Gastrocnemius medialis (tissue), 4 donors: ENCODE measurements at regions not wholly inside any gene's neighbourhood (a gene's known extent, or its start where the extent isn't known, plus 50 kb on each side); places are given as distances from the start of the nearest gene placed in this dataset.

ENCODE experiments used
- ATAC-seq, 2 donors: fragments of 150-250 bp; one replicate each; pipeline ENCODE4 v1.9.1; 2016
- DNase-seq, 2 donors: peaks; one replicate each; pipeline ENCODE4 v3.0.0-alpha.2; 2019
- H3K27ac ChIP-seq, 4 donors: fragments of 200-600 bp; sonication (generic); 1 replicate in 1 of 4; 2 replicates in 3 of 4; pipeline ENCODE4 v1.5.1; 2016 to 2018; ENCODE audit warnings: mild to moderate bottlenecking in 2 of 4, moderate library complexity in 1 of 4
- H3K27me3 ChIP-seq, 3 donors: fragments of 200-600 bp; sonication (generic) in 2 of 3; 1 replicate in 1 of 3; 2 replicates in 2 of 3; pipeline versions ENCODE4 v1.5.1 to v1.6.0; 2016 to 2019; ENCODE audit warnings: mild to moderate bottlenecking in 1 of 3, moderate library complexity in 1 of 3
- H3K36me3 ChIP-seq, 2 donors: fragments of 200-600 bp; sonication (generic) in 1 of 2; one replicate each; pipeline ENCODE4 v1.5.1; 2017 to 2018
- H3K4me1 ChIP-seq, 2 donors: fragments of 200-600 bp; sonication (generic) in 1 of 2; one replicate each; pipeline ENCODE4 v1.5.1; 2016 to 2017; ENCODE audit warnings: mild to moderate bottlenecking in 2 of 2
- H3K4me3 ChIP-seq, 4 donors: fragments of 200-600 bp; sonication (generic) in 3 of 4; 1 replicate in 1 of 4; 2 replicates in 3 of 4; pipeline ENCODE4 v1.5.1; 2016 to 2019; ENCODE audit warnings: mild to moderate bottlenecking in 2 of 4
- H3K9me3 ChIP-seq, 3 donors: fragments of 200-600 bp; sonication (generic) in 2 of 3; 1 replicate in 1 of 3; 2 replicates in 2 of 3; pipeline ENCODE4 v1.5.1; 2016 to 2019
- POLR2A ChIP-seq, 2 donors: fragments of 450-650 bp; IDR thresholded peaks; one replicate each; pipeline ENCODE4 v1.6.1; 2017; ENCODE audit warnings: antibody characterized with exemption in 2 of 2, mild to moderate bottlenecking in 2 of 2, moderate library complexity in 2 of 2
- in situ Hi-C, 4 donors: fragments of 200-750 bp; cut with MboI; loops; one replicate each; pipeline versions ENCODE4 v1.15.0 to v1.8.0; 2017; ENCODE audit warnings: low sequenced_read_pairs in 4 of 4
- intact Hi-C: fragments of 100-400 bp; cut with DNase I; formaldehyde crosslinking; loops from one replicate; pipeline ENCODE4 v1.15.1; 2023; ENCODE audit warnings: low total_unique reads
- TF ChIP-seq, protein P1 (sequence below), 5 experiments: fragments of 450-650 bp in 3 of 5; fragments of 200-600 bp in 2 of 5; sonication (generic) in 2 of 5; IDR thresholded peaks in 4 of 5; conservative IDR thresholded peaks in 1 of 5; 1 replicate in 4 of 5; 2 replicates in 1 of 5; pipeline ENCODE4 v1.5.1; 2016 to 2019; ENCODE audit warnings: antibody characterized with exemption in 5 of 5, mild to moderate bottlenecking in 3 of 5, moderate library complexity in 3 of 5

DNA sequence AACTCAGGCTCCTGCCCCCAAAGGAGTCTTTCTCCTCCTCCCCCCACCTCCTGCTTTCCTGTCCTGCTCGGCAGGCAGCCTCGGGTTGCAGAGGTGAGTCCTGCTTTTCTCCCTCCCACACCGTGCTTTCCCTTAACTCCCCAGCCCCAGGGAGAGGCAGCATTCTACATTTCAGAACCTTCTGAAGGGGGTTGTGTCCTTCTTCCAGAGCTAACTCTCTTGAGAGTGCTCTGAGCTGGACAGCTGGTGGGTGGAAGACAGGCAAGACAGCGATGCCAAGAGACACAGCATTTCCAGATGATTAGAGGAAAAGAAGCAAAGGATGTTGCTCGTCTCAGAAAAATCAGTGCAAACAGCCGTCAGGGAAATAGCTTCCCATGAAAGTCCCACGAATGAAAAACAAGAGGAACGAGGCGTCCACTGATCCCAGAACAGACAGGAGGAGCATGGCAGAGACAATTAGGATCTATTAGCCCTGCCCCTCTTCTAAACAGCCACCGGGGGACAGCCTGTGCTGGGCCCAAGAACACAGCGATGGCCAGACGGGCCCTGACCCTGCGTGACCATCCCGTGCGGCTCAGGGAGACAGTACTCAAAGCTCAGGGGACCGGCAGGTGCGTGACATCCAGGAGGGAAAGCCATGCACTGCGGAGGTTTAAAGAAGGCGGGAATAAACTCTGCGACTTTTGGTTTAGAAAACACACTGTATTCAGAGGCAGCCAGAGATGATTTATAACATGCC is 216.5 kb upstream of the RTL1 start:
- intact Hi-C loops (no loop called here), in situ Hi-C loops (no loop called here)
- Histone ChIP-seq H3K36me3 (no peaks in the 10 kb centered on the region), H3K9me3 (no peaks in the 10 kb centered on the region), H3K4me1 (no peaks in the 10 kb centered on the region), H3K27ac (peak overlapping the region; percentile 22 to 58 (median 56)), H3K4me3 (peak overlapping the region in 1 of 4 donors; percentile 19), H3K27me3 (no peaks in the 10 kb centered on the region)
- peak in 1 of 2 donors; percentile 20 for DNase-seq
- peak; percentile 40 to 53 for ATAC-seq
- TF ChIP-seq POLR2A (IDR thresholded peaks at IDR 0.05) = no peak
- TF ChIP-seq, protein P1, sequence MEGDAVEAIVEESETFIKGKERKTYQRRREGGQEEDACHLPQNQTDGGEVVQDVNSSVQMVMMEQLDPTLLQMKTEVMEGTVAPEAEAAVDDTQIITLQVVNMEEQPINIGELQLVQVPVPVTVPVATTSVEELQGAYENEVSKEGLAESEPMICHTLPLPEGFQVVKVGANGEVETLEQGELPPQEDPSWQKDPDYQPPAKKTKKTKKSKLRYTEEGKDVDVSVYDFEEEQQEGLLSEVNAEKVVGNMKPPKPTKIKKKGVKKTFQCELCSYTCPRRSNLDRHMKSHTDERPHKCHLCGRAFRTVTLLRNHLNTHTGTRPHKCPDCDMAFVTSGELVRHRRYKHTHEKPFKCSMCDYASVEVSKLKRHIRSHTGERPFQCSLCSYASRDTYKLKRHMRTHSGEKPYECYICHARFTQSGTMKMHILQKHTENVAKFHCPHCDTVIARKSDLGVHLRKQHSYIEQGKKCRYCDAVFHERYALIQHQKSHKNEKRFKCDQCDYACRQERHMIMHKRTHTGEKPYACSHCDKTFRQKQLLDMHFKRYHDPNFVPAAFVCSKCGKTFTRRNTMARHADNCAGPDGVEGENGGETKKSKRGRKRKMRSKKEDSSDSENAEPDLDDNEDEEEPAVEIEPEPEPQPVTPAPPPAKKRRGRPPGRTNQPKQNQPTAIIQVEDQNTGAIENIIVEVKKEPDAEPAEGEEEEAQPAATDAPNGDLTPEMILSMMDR (IDR thresholded peaks at IDR 0.05 in 4 of 5, conservative IDR thresholded peaks at IDR 0.05 in 1 of 5) = no peak

DNA sequence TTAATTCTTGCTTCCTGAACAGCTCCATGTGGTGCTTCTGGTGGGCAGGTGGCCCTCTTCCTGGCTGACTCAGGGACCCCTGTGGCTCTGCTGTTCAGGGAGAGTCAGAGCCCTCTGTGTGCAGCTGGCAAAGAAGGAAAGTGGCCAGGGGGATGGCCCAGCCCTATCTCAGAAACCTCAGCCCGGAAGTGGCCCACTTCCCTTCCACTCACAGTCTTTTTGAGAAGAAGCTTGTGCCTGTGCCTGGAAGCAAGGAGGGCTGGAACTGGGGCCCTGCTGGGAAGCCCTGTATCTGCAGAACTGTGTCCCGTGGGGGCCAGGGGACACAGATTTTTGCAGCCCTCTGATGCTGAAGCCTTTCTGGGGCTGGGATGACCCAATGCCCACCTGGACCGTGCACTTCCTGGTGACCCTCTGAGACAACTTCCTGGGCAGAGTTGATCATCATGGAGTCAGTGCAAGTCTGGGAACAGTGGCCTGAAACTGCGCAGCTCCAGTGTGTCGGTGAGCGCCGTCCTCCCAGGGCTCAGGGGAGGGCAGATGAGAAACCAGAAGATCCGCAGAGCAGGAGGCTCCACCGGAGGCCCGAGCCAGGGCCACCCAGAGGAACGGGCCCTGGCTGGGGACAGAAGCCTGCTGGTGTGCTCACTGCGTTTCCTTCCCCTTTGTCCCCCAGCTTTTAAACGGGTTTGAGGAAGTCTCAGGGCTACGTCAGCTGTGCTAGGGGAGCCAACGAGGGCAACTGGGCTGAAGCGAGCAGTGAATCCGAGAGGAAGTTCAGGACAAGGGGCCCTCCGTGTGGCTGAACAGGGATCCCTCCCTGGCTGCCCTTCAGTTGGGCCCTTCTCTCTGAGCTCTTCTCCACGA is 217.4 kb upstream of the RTL1 start:
- DNase-seq (peak in 1 of 2 donors; percentile 45), ATAC-seq (peak in 1 of 2 donors; percentile 26)
- peak; percentile 12 to 35 for TF ChIP-seq POLR2A (IDR thresholded peaks at IDR 0.05)
- TF ChIP-seq, protein P1 (IDR thresholded peaks at IDR 0.05 in 4 of 5, conservative IDR thresholded peaks at IDR 0.05 in 1 of 5) = no peak
- H3K27ac ChIP-seq = peak overlapping the region; percentile 22 to 58 (median 56)
- intact Hi-C loops = no loop called here
- H3K27me3 ChIP-seq = no peaks in the 10 kb centered on the region
- H3K36me3 ChIP-seq = no peaks in the 10 kb centered on the region
- H3K9me3 ChIP-seq = no peaks in the 10 kb centered on the region
- in situ Hi-C loops = no loop called here
- no peaks in the 10 kb centered on the region for H3K4me1 ChIP-seq
- peak overlapping the region in 1 of 4 donors; percentile 19 for H3K4me3 ChIP-seq

DNA sequence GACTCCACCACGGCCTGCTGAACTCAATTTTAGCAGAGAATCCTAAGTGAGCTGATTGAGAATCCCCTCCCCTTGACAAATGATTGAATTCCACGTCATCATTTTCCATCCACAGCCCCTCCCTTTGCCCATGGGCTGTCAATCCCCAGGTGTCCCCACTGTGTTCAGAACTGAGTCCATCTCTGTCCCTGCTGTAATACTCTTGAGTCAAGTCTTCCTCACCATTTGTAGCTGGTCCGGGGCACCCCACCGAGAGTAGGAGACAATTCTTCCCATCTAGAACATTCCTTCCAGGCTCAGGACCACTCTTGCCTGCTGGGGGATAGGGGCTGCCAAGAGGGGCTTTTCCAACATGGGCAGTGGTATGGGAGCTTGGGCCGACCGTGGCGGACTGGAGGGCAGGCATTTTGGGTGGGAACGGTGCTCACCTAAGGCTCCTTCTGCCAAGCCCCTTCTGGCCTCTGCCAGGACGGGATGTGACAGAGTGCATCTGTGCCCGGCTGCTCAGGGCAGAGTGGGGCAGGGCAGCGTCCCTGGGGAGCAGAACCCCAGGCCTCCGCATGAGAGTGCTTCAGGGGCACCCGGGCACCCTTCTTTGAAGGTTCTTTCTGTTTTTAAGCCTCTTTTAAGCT is 218.1 kb upstream of the RTL1 start:
- in situ Hi-C loops = no loop called here
- no peak for TF ChIP-seq POLR2A (IDR thresholded peaks at IDR 0.05)
- TF ChIP-seq, protein P1 (IDR thresholded peaks at IDR 0.05 in 4 of 5, conservative IDR thresholded peaks at IDR 0.05 in 1 of 5) = no peak
- intact Hi-C loops = no loop called here
- Histone ChIP-seq H3K9me3 (no peaks in the 10 kb centered on the region), H3K27me3 (peaks cover 0 to under 1% (median 0%) of the 10 kb centered on the region in 3 donors), H3K4me3 (no peak overlapping the region), H3K27ac (peak overlapping the region in 2 of 4 donors; percentile 57 to 58), H3K4me1 (no peaks in the 10 kb centered on the region), H3K36me3 (no peaks in the 10 kb centered on the region)
- DNase-seq (no peak), ATAC-seq (no peak)

DNA sequence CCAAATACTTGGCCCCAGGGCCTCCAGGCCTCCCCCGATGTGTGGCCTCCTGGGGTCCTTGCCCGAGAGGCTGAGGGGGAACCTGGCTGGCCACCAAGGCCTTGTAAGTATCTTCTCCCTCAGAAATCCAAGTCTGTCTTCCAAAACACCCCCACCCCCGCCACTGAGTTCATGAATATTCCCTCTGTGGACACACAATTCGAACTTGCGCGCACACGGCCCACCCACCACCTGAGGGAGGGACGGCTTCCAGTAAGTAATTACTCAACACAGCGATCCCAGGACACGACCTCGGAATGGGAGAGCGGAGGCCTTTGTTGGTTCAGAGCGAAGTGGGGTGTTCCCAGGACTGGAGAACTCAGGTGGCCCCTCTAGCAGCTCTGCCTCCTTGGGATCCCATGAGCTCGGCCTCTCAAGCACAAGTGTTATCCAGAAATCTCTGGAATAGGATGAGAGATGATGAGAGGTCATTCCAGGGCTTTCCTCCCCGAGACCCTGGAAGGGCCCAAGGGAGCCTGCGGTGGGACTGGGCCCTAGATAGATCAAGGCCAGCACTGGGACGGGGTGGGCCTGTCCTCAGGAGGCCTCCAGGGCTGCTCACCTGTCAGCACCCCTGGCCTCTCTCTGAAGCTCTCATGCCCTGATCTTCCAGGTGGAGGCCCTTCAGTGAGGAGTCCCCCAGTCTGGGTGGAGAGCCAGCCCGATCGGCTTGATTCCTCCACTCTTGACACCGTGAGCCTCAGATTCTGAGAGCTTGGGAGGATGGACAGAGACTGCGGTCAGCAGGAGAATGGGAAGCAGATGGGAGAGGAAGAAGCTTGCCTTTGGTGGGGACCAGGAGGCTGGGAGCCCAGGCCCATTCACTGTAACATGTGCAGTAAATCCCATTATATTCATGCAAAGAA is 219.0 kb upstream of the RTL1 start:
- TF ChIP-seq, protein P1 (IDR thresholded peaks at IDR 0.05 in 4 of 5, conservative IDR thresholded peaks at IDR 0.05 in 1 of 5) = no peak
- no peak for TF ChIP-seq POLR2A (IDR thresholded peaks at IDR 0.05)
- Histone ChIP-seq H3K27me3 (peaks cover 0 to 5% (median 0%) of the 10 kb centered on the region in 3 donors), H3K9me3 (no peaks in the 10 kb centered on the region), H3K27ac (no peak overlapping the region), H3K4me1 (no peaks in the 10 kb centered on the region), H3K4me3 (no peak overlapping the region), H3K36me3 (no peaks in the 10 kb centered on the region)
- in situ Hi-C loops (no loop called here), intact Hi-C loops (no loop called here)
- DNase-seq (no peak), ATAC-seq (no peak)
